ENCODE measurements at regions not wholly inside any gene's neighbourhood (a gene's known extent, or its start where the extent isn't known, plus 50 kb on each side); places are given as distances from the start of the nearest gene placed in this dataset.

- 65 to 70% methylated on average over 3 of the region's 3 CpGs for whole genome bisulfite sequencing, 2 donors
- Histone ChIP-seq H3K27ac (no peak overlapping the region), H3K4me3 (no peak overlapping the region), H3K9me3 (no peaks in the 10 kb centered on the region), H3K4me1 (no peaks in the 10 kb centered on the region), H3K36me3 (ENCODE audit: low read depth, missing control alignments) (no peaks in the 10 kb centered on the region), H3K27me3 (no peaks in the 10 kb centered on the region)
- TF ChIP-seq POLR2A (IDR thresholded peaks at IDR 0.05) (no peak), CTCF (IDR thresholded peaks at IDR 0.05) (no peak)
- DNase-seq, result no peak
- intact Hi-C loops (cut with DNase I; ENCODE audit: low total_unique reads), result no loop called here
These were observed 609.3 kb downstream of the NOVA1 start for GRCh38 chr14:25988536-25988935.

GRCh38 chr14:25955772-25956171 is 642.1 kb downstream of the NOVA1 start:
- H3K27me3 ChIP-seq, result no peaks in the 10 kb centered on the region

GRCh38 chr14:25953532-25954139 is 644.2 kb downstream of the NOVA1 start:
- no peaks in the 10 kb centered on the region for H3K36me3 ChIP-seq (ENCODE audit: low read depth, missing control alignments)
- H3K27me3 ChIP-seq, result no peaks in the 10 kb centered on the region
- 62 to 67% methylated on average over 5 of the region's 5 CpGs for WGBS, 2 donors
- no peak overlapping the region for H3K4me3 ChIP-seq
- peak; percentile 27 for DNase-seq
- H3K27ac ChIP-seq, result no peak overlapping the region
- no peaks in the 10 kb centered on the region for H3K4me1 ChIP-seq
- no peak for TF ChIP-seq CTCF (IDR thresholded peaks at IDR 0.05)
- TF ChIP-seq POLR2A (IDR thresholded peaks at IDR 0.05), result no peak
- H3K9me3 ChIP-seq, result no peaks in the 10 kb centered on the region
- intact Hi-C loops (cut with DNase I; ENCODE audit: low total_unique reads), result no loop called here

More at GRCh38 chr14:25955772-25956171, 642.1 kb downstream of the NOVA1 start:
- intact Hi-C loops (cut with DNase I; ENCODE audit: low total_unique reads), result no loop called here
- TF ChIP-seq CTCF (IDR thresholded peaks at IDR 0.05) (no peak), POLR2A (IDR thresholded peaks at IDR 0.05) (no peak)
- no peak for DNase-seq
- Histone ChIP-seq H3K36me3 (ENCODE audit: low read depth, missing control alignments) (no peaks in the 10 kb centered on the region), H3K4me3 (no peak overlapping the region), H3K4me1 (no peaks in the 10 kb centered on the region), H3K27ac (no peak overlapping the region), H3K9me3 (no peaks in the 10 kb centered on the region)
- 86 to 93% methylated on average over 3 of the region's 3 CpGs for WGBS, 2 donors

- no peak overlapping the region for H3K4me3 ChIP-seq
- no peak for TF ChIP-seq POLR2A (IDR thresholded peaks at IDR 0.05)
- no peak for TF ChIP-seq CTCF (IDR thresholded peaks at IDR 0.05)
- intact Hi-C loops (cut with DNase I; ENCODE audit: low total_unique reads), result no loop called here
- H3K4me1 ChIP-seq, result no peaks in the 10 kb centered on the region
- no peak for DNase-seq
- H3K36me3 ChIP-seq (ENCODE audit: low read depth, missing control alignments), result no peaks in the 10 kb centered on the region
- H3K9me3 ChIP-seq, result no peaks in the 10 kb centered on the region
- H3K27ac ChIP-seq, result no peak overlapping the region
- 95 to 98% methylated on average over 1 of the region's 1 CpG for WGBS, 2 donors
- H3K27me3 ChIP-seq, result no peaks in the 10 kb centered on the region
These were observed 652.1 kb downstream of the NOVA1 start for GRCh38 chr14:25945746-25946145.

- intact Hi-C loops (cut with DNase I; ENCODE audit: low total_unique reads), result no loop called here
- no peak for TF ChIP-seq CTCF (IDR thresholded peaks at IDR 0.05)
- TF ChIP-seq POLR2A (IDR thresholded peaks at IDR 0.05), result no peak
- H3K27ac ChIP-seq, result no peak overlapping the region
- no peaks in the 10 kb centered on the region for H3K27me3 ChIP-seq
- no peak for DNase-seq
- no peaks in the 10 kb centered on the region for H3K9me3 ChIP-seq
- H3K4me3 ChIP-seq, result no peak overlapping the region
- H3K36me3 ChIP-seq (ENCODE audit: low read depth, missing control alignments), result no peaks in the 10 kb centered on the region
- H3K4me1 ChIP-seq, result no peaks in the 10 kb centered on the region
- WGBS, 2 donors, result 75 to 87% methylated on average over 4 of the region's 4 CpGs
These were observed 653.8 kb downstream of the NOVA1 start for GRCh38 chr14:25944020-25944419.
